Small intestine (tissue), 7 donors: ENCODE measurements at regions not wholly inside any gene's neighbourhood (a gene's known extent, or its start where the extent isn't known, plus 50 kb on each side); places are given as distances from the start of the nearest gene placed in this dataset.

Source experiments
- DNase-seq, 2 donors: peaks; one replicate each; pipeline versions ENCODE4 v3.0.0 to v3.0.0-alpha.2; 2013
- FAIRE-seq: peaks from 2 replicates; lab custom pipeline; 2012; peaks lifted over from hg19 to GRCh38; lab: Jason Lieb, UNC
- H3K27ac ChIP-seq, 3 donors: one replicate each; pipeline ENCODE4 v1.5.1; 2013; ENCODE audit warnings: low read length in 2 of 3, mild to moderate bottlenecking in 2 of 3, control low read depth in 1 of 3, inconsistent platforms in 1 of 3, low read depth in 1 of 3, moderate library complexity in 1 of 3
- H3K27me3 ChIP-seq, 3 donors: one replicate each; pipeline ENCODE4 v1.6.1; 2013; ENCODE audit warnings: low read length in 3 of 3, inconsistent platforms in 1 of 3; ENCODE audit not compliant: control insufficient read depth in 3 of 3, insufficient read depth in 3 of 3
- H3K36me3 ChIP-seq, 3 donors: one replicate each; pipeline ENCODE4 v1.6.1; 2013; ENCODE audit warnings: low read length in 3 of 3, inconsistent platforms in 1 of 3, low read depth in 1 of 3, mild to moderate bottlenecking in 1 of 3, moderate library complexity in 1 of 3; ENCODE audit not compliant: control insufficient read depth in 3 of 3, insufficient read depth in 2 of 3
- H3K4me1 ChIP-seq, 3 donors: one replicate each; pipeline ENCODE4 v1.6.1; 2013; ENCODE audit warnings: low read length in 2 of 3, inconsistent platforms in 1 of 3, low read depth in 1 of 3, mild to moderate bottlenecking in 1 of 3, moderate library complexity in 1 of 3; ENCODE audit not compliant: control insufficient read depth in 3 of 3, insufficient read depth in 2 of 3
- H3K4me3 ChIP-seq, 3 donors: one replicate each; pipeline ENCODE4 v1.5.1; 2013; ENCODE audit warnings: low read length in 3 of 3, control low read depth in 1 of 3, inconsistent platforms in 1 of 3, low read depth in 1 of 3, mild to moderate bottlenecking in 1 of 3, moderate library complexity in 1 of 3
- H3K9me3 ChIP-seq, 2 donors: one replicate each; pipeline ENCODE4 v1.6.1; 2013; ENCODE audit warnings: low read depth in 1 of 2, low read length in 1 of 2; ENCODE audit not compliant: control insufficient read depth in 2 of 2, insufficient read depth in 1 of 2
- WGBS, 3 donors: extraction: QIAGEN DNeasy Blood & Tissue Kit; methylation state at CpG; one replicate each; pipeline ENCODE4 v1.1.7; 2013; 5-methylcytosine and 5-hydroxymethylcytosine counted together
- donor health status: healthy with polysubstance abuse.
- donor health status: control.
- donor health status: control.
- donor health status: Bipolar disorder and iron deficiency.
- donor health status: healthy.

DNA sequence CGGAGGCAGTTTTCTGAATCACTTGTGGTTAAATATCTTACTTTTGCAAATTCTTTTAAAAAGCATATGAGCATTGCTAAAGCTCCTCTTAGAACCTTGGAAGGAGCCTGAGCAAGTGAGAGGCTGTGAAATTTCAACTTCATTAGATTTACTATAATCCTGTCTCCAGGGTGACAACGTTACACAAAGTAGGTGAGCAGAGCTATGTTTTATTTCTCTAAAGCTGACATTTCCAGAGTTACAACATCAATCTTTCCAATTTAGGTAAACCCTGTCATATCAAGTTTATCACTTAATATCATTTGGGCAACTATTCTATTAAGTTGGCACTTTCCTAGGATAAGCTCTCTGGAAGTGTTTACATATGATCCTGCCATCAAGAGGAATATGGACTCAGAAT lies 544.9 kb upstream of the CBLB start:
- FAIRE-seq (no peak), DNase-seq (no peak)
- H3K9me3 ChIP-seq = no peaks in the 10 kb centered on the region
- H3K4me3 ChIP-seq = no peak overlapping the region
- 93 to 97% (median 95%) methylated on average over 2 of the region's 2 CpGs for WGBS, 3 donors
- no peaks in the 10 kb centered on the region for H3K27me3 ChIP-seq
- H3K4me1 ChIP-seq = no peaks in the 10 kb centered on the region
- no peak overlapping the region for H3K27ac ChIP-seq
- H3K36me3 ChIP-seq = no peaks in the 10 kb centered on the region

GRCh38 chr3:106420628-106421027 lies 551.8 kb upstream of the CBLB start:
- Histone ChIP-seq H3K4me3 (no peak overlapping the region), H3K9me3 (no peaks in the 10 kb centered on the region), H3K27me3 (no peaks in the 10 kb centered on the region), H3K4me1 (no peaks in the 10 kb centered on the region), H3K36me3 (no peaks in the 10 kb centered on the region), H3K27ac (no peak overlapping the region)
- 48 to 66% (median 50%) methylated on average over 2 of the region's 2 CpGs for WGBS, 3 donors
- no peak for DNase-seq
- FAIRE-seq = no peak

GRCh38 chr3:106421426-106421825 lies 552.6 kb upstream of the CBLB start:
- Histone ChIP-seq H3K36me3 (no peaks in the 10 kb centered on the region), H3K4me3 (no peak overlapping the region), H3K4me1 (no peaks in the 10 kb centered on the region), H3K9me3 (no peaks in the 10 kb centered on the region), H3K27me3 (no peaks in the 10 kb centered on the region), H3K27ac (no peak overlapping the region)
- DNase-seq (no peak), FAIRE-seq (no peak)
- WGBS, 3 donors = 74 to 89% (median 87%) methylated on average over 1 of the region's 1 CpG

DNA sequence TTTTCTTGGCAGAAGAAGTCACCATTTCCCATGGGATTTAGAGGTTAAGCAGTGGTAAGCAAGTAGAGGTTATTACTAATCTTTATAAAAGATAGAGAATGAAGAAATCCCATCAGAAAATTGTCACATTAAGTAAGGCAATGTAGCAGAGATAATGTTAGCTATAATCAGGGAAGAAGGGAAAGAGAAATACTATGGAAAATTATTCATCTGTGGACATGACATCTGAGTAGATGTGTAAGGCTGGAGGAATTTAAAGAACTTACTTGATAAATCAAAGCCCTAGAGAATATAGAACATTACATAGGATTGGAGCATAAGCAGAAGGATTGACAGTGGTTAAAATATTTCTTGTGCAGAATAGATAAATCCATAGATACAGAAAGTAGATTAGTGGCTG lies 553.1 kb upstream of the CBLB start:
- H3K4me1 ChIP-seq = no peaks in the 10 kb centered on the region
- H3K9me3 ChIP-seq = no peaks in the 10 kb centered on the region
- no peaks in the 10 kb centered on the region for H3K36me3 ChIP-seq
- H3K27ac ChIP-seq = no peak overlapping the region
- no peak overlapping the region for H3K4me3 ChIP-seq
- no peak for DNase-seq
- no peaks in the 10 kb centered on the region for H3K27me3 ChIP-seq
- FAIRE-seq = no peak

DNA sequence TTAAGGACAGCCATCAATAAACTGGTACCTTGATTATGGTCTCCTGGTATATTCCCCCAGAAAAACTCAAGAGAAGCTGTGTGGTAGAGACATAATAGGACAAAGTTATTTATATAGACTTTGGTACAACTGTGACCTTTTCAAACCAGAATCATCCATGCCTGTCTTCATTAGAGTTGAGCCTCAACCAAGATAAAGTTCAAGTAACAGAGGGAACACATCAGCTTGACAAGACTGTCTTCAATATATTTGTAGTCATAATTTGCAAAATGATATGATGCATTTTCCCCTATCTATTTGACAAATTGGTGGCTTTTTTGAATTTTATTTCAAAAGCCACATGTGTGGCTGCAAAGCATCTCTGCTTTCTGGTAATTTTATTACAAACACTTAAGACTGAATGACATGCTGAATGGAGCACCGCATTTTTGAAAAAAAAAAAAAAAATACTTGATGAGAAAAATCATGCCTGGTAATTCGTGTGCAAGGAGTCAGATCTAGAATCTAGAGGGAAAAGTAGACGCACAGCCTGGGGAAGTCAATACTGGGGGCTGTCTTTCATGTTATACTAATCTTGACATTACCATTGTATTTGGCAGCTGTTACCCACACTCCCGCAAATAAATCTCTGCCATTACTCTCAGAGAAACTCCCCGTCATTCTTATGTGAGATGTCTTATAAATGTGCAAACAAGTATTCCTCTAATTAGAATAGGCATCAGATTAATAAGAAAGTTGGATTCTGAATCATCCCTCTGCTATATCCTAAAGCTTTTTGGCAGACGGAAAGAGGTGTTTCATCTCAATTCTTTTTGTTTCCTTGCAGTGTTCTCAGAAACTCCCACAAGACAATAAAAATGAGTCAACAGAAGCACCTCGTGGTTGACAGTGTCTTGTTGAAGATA lies 554.8 kb upstream of the CBLB start:
- Histone ChIP-seq H3K27ac (no peak overlapping the region), H3K9me3 (no peaks in the 10 kb centered on the region), H3K4me1 (no peaks in the 10 kb centered on the region), H3K36me3 (no peaks in the 10 kb centered on the region), H3K4me3 (no peak overlapping the region), H3K27me3 (no peaks in the 10 kb centered on the region)
- FAIRE-seq (no peak), DNase-seq (no peak)
- WGBS, 3 donors = 46 to 64% (median 60%) methylated on average over 7 of the region's 7 CpGs

GRCh38 chr3:106425026-106425425 lies 556.2 kb upstream of the CBLB start:
- Histone ChIP-seq H3K27ac (no peak overlapping the region), H3K9me3 (no peaks in the 10 kb centered on the region), H3K27me3 (no peaks in the 10 kb centered on the region), H3K4me1 (no peaks in the 10 kb centered on the region), H3K4me3 (no peak overlapping the region), H3K36me3 (no peaks in the 10 kb centered on the region)
- DNase-seq = no peak
- no peak for FAIRE-seq
- WGBS, 3 donors = 51 to 52% (median 51%) methylated on average over 2 of the region's 2 CpGs

DNA sequence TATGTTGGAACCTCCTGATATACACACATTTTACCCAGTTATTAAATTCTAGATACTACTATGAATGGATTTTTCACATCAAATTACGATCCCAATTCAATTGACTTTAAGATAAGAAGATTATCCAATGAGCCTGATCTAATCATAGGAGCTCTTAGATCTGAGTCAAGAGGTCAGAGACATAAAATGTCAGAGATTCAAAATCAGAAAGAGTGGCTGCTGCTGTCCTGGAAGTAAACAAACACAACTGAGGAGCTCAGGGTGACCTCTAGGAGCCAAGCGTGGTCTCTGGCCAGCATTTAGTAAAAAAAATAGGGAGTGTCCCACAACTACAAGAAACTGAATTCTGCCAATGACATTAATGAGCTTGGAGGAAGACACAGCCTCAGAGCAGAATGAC lies 557.1 kb upstream of the CBLB start:
- H3K27me3 ChIP-seq = no peaks in the 10 kb centered on the region
- DNase-seq (no peak), FAIRE-seq (no peak)
- H3K4me3 ChIP-seq = no peak overlapping the region
- no peak overlapping the region for H3K27ac ChIP-seq
- no peaks in the 10 kb centered on the region for H3K9me3 ChIP-seq
- H3K4me1 ChIP-seq = no peaks in the 10 kb centered on the region
- H3K36me3 ChIP-seq = no peaks in the 10 kb centered on the region
- 22 to 65% (median 34%) methylated on average over 2 of the region's 2 CpGs for WGBS, 3 donors

- FAIRE-seq = no peak
- H3K9me3 ChIP-seq = no peaks in the 10 kb centered on the region
- WGBS, 3 donors = 53 to 81% (median 60%) methylated on average over 2 of the region's 2 CpGs
- no peak overlapping the region for H3K4me3 ChIP-seq
- no peak overlapping the region for H3K27ac ChIP-seq
- H3K36me3 ChIP-seq = no peaks in the 10 kb centered on the region
- no peak for DNase-seq
- no peaks in the 10 kb centered on the region for H3K4me1 ChIP-seq
- no peaks in the 10 kb centered on the region for H3K27me3 ChIP-seq
Observed at GRCh38 chr3:106428565-106428994, 559.8 kb upstream of the CBLB start.

DNA sequence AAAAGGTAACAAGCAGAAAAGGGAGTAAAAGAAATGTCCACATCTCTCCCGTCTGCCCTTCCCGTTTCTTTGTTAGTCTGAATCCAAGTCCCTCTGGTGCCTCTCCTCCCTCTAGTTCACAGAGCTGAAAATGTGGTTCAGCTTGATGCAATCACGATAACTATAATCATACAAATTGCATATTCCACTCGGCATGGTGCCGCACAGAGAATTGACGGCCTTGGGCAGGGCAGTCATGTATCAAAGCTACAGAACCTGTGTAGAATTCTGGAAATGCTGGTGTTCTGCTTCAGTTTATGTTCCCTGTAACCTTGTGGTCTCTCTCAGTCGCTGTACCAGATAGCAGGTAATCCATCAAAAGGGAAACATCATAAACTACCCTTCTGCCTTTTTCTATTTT lies 562.9 kb upstream of the CBLB start:
- FAIRE-seq (no peak), DNase-seq (no peak)
- H3K4me1 ChIP-seq = no peaks in the 10 kb centered on the region
- no peaks in the 10 kb centered on the region for H3K9me3 ChIP-seq
- H3K4me3 ChIP-seq = no peak overlapping the region
- WGBS, 3 donors = 81 to 88% (median 84%) methylated on average over 7 of the region's 7 CpGs
- no peaks in the 10 kb centered on the region for H3K27me3 ChIP-seq
- no peak overlapping the region for H3K27ac ChIP-seq
- H3K36me3 ChIP-seq = no peaks in the 10 kb centered on the region
